ENCODE measurements at regions not wholly inside any gene's neighbourhood (a gene's known extent, or its start where the extent isn't known, plus 50 kb on each side); places are given as distances from the start of the nearest gene placed in this dataset.

- TF ChIP-seq, protein P1, sequence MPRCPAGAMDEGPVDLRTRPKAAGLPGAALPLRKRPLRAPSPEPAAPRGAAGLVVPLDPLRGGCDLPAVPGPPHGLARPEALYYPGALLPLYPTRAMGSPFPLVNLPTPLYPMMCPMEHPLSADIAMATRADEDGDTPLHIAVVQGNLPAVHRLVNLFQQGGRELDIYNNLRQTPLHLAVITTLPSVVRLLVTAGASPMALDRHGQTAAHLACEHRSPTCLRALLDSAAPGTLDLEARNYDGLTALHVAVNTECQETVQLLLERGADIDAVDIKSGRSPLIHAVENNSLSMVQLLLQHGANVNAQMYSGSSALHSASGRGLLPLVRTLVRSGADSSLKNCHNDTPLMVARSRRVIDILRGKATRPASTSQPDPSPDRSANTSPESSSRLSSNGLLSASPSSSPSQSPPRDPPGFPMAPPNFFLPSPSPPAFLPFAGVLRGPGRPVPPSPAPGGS (CRISPR knock-in tag; IDR thresholded peaks at IDR 0.05), result no peak
- TF ChIP-seq NBN (conservative IDR thresholded peaks at IDR 0.05), result no peak
- no peak for TF ChIP-seq ZSCAN31 (CRISPR knock-in tag; IDR thresholded peaks at IDR 0.05; ENCODE audit: low read depth)
Observed at GRCh38 chr7:20076835-20077234, 140.3 kb downstream of the MACC1 start (continued).

DNA sequence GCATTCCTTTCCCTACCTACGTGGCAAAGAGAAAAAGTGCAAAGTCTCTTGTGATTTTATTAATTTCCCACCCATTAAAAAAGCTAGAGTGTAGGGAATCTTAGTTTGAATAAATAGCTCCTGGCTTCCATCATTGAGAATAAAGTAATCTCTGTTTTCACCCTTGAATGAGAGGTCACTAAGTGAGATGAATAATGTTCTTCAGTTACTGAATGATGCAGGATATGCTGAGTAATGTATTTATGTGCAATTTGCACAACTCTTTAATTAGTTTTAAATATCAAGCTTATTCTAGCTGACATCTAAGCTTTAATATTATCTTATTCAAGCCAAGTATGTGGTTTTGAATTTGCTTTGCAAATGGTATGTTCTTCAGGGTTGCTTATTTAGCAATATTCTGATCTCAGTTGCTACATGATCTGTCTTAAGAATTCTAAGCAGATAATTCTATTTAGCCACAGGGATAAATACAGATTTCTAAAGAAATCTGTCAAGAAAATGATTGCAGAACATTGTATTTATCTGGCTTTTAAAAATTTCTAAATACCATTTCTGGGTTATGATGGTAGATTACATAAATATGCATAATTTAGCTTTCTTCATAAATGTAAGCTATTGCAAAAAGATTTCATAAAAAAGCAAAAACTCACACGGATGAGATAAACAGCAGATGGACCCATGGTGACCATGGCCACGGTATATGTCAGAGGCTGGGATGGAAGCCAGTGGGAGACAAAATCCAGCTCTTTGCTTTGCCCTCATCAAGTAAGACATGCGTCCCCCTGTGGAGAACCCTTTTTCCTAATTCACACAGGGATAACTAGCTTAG is 141.0 kb downstream of the MACC1 start:
- ATAC-seq (no peak), FAIRE-seq (no peak), DNase-seq (ENCODE audit: low spot score) (no peak)
- H3K4me2 ChIP-seq (ENCODE audit: low read depth, low read length), result no peak overlapping the region
- no peaks in the 10 kb centered on the region for H4K20me1 ChIP-seq (ENCODE audit: insufficient read depth, low read length)
- ChIA-PET POLR2A (no interaction called here), CTCF (ENCODE audit: low intra/inter-chr PET ratio, low total read pairs) (no interaction called here)
- no peaks in the 10 kb centered on the region for H3K4me1 ChIP-seq (ENCODE audit: insufficient read depth, low read length)
- 3% methylated on average over 4 of the region's 4 CpGs for WGBS (ENCODE audit: low lambda C conversion rate)
- H3K79me2 ChIP-seq (ENCODE audit: insufficient read depth, low read length), result no peaks in the 10 kb centered on the region
- in situ Hi-C loops (cut with HindIII; ENCODE audit: extremely low pct_ligation_motif_present, low pct_unique_long_range_greater_than_20kb) (no loop called here), intact Hi-C loops (cut with micrococcal nuclease; ENCODE audit: unreplicated experiment) (no loop called here)
- H3K27me3 ChIP-seq (ENCODE audit: control insufficient read depth in 1 of 2, insufficient read depth in 2 of 2, low read length in 2 of 2), result no peaks in the 10 kb centered on the region
- no peak overlapping the region for H3K4me3 ChIP-seq (replicated peaks in 1 of 3; ENCODE audit: insufficient read depth in 1 of 3, low read depth in 2 of 3, low read length in 3 of 3)
- BruUV-seq (replicated peaks), result no TSS peak
- H3K9ac ChIP-seq (ENCODE audit: insufficient read depth, low read depth, low read length), result no peak overlapping the region
- H3K9me3 ChIP-seq (ENCODE audit: low read length), result no peaks in the 10 kb centered on the region
- H3K27ac ChIP-seq (ENCODE audit: extremely low read length, insufficient read depth, low read length), result no peak overlapping the region
- TF ChIP-seq MAFK (conservative IDR thresholded peaks at IDR 0.05 in 1 of 2, IDR thresholded peaks at IDR 0.05 in 1 of 2; ENCODE audit: low read length in 2 of 2) (peak; percentile 68 to 75), KDM5B (CRISPR knock-in tag; IDR thresholded peaks at IDR 0.05; ENCODE audit: borderline replicate concordance) (no peak), MAFF (IDR thresholded peaks at IDR 0.05; ENCODE audit: low read depth, low read length) (peak; percentile 59; the same call in 1 of the 2 replicates)
- no peaks in the 10 kb centered on the region for H3K36me3 ChIP-seq (replicated peaks in 1 of 2; ENCODE audit: control insufficient read depth in 1 of 2, insufficient read depth in 2 of 2, low read length in 2 of 2)
- H2AFZ ChIP-seq (ENCODE audit: low read length), result no peak overlapping the region

Measured in HepG2 (cell line).